CD4-positive, alpha-beta memory T cell (primary cell): ENCODE measurements at regions not wholly inside any gene's neighbourhood (a gene's known extent, or its start where the extent isn't known, plus 50 kb on each side); places are given as distances from the start of the nearest gene placed in this dataset.
"Not testable (repeated sequence)": the region's sequence is repeated elsewhere in the genome, so short reads cannot be mapped to it uniquely, and the experiment has no call there.

ENCODE experiments used
- CTCF ChIA-PET: fragments of 350-600 bp; sonication (Branson Sonifier 250); formaldehyde crosslinking; loops from one replicate; lab custom pipeline; 2021; ENCODE audit warnings: inconsistent platforms; ENCODE audit not compliant: partially characterized antibody; lab: Charles Lee
- POLR2A ChIA-PET: fragments of 350-600 bp; sonication (Branson Sonifier 250); formaldehyde crosslinking; loops from one replicate; lab custom pipeline; 2021; ENCODE audit not compliant: partially characterized antibody; lab: Charles Lee
- DNase-seq, 5 donors: peaks; one replicate each; pipeline versions ENCODE4 v3.0.0 to v3.0.0-alpha.2; 2020 to 2022; ENCODE audit warnings: mixed read lengths in 1 of 5
- H3K27ac ChIP-seq: one replicate; pipeline ENCODE4 v1.7.0; 2013; ENCODE audit warnings: low read depth, low read length
- H3K27me3 ChIP-seq: 2 replicates; pipeline ENCODE4 v1.7.0; 2013; ENCODE audit warnings: mild to moderate bottlenecking, low read length, moderate library complexity; ENCODE audit not compliant: insufficient read depth
- H3K36me3 ChIP-seq: 2 replicates; pipeline ENCODE4 v1.7.0; 2013; ENCODE audit warnings: mild to moderate bottlenecking, low read length, moderate library complexity; ENCODE audit not compliant: insufficient read depth
- H3K4me1 ChIP-seq: 2 replicates; pipeline ENCODE4 v1.7.0; 2013; ENCODE audit warnings: mild to moderate bottlenecking, low read length, moderate library complexity; ENCODE audit not compliant: insufficient read depth
- H3K4me3 ChIP-seq, 2 donors: one replicate each; pipeline ENCODE4 v1.7.0; 2013; ENCODE audit warnings: low read length in 2 of 2, mild to moderate bottlenecking in 1 of 2
- H3K9me3 ChIP-seq, 2 donors: one replicate each; pipeline ENCODE4 v1.7.0; 2013; ENCODE audit warnings: low read length in 2 of 2, control low read depth in 1 of 2; ENCODE audit not compliant: control insufficient read depth in 1 of 2
- H3K27ac Mint-ChIP-seq, 7 donors: one replicate each; pipeline ENCODE4 v1.8.0; 2020 to 2021; ENCODE audit warnings: mixed read lengths in 7 of 7, mild to moderate bottlenecking in 6 of 7, inconsistent platforms in 3 of 7, moderate library complexity in 3 of 7
- H3K27me3 Mint-ChIP-seq, 2 donors: one replicate each; pipeline ENCODE4 v1.8.0; 2020 to 2021; ENCODE audit warnings: mixed read lengths in 2 of 2
- H3K36me3 Mint-ChIP-seq, 2 donors: one replicate each; pipeline ENCODE4 v1.8.0; 2020 to 2021; ENCODE audit warnings: mixed read lengths in 2 of 2, inconsistent platforms in 1 of 2, mild to moderate bottlenecking in 1 of 2
- H3K4me1 Mint-ChIP-seq, 4 donors: one replicate each; pipeline ENCODE4 v1.8.0; 2020 to 2021; ENCODE audit warnings: mixed read lengths in 4 of 4, mild to moderate bottlenecking in 1 of 4
- H3K4me3 Mint-ChIP-seq, 8 donors: one replicate each; pipeline ENCODE4 v1.8.0; 2020 to 2021; ENCODE audit warnings: mixed read lengths in 8 of 8, mild to moderate bottlenecking in 7 of 8, moderate library complexity in 6 of 8, inconsistent platforms in 3 of 8
- H3K9me3 Mint-ChIP-seq, 8 donors: one replicate each; pipeline ENCODE4 v1.8.0; 2020 to 2021; ENCODE audit warnings: mixed read lengths in 8 of 8, mild to moderate bottlenecking in 5 of 8, inconsistent platforms in 3 of 8, moderate library complexity in 1 of 8
- intact Hi-C: fragments of 100-400 bp; cut with micrococcal nuclease; formaldehyde crosslinking; loops from one replicate; pipeline ENCODE4 v1.15.1; 2023

GRCh38 chr3:144900366-144900765 is 928.7 kb downstream of the DIPK2A start:
- intact Hi-C loops: no loop called here
- H3K4me1 ChIP-seq: no peaks in the 10 kb centered on the region
- no peaks in the 10 kb centered on the region for H3K36me3 ChIP-seq
- H3K36me3 Mint-ChIP-seq: no peaks in the 10 kb centered on the region
- no peak overlapping the region for H3K4me3 Mint-ChIP-seq
- no peak overlapping the region for H3K27ac Mint-ChIP-seq
- no peak overlapping the region for H3K27ac ChIP-seq
- POLR2A ChIA-PET: no interaction called here
- no peaks in the 10 kb centered on the region for H3K27me3 Mint-ChIP-seq
- peaks cover 0 to 14% (median 8%) of the 10 kb centered on the region in 8 donors for H3K9me3 Mint-ChIP-seq
- H3K4me3 ChIP-seq: no peak overlapping the region
- no peaks in the 10 kb centered on the region for H3K9me3 ChIP-seq
- no peaks in the 10 kb centered on the region for H3K27me3 ChIP-seq
- CTCF ChIA-PET: no interaction called here
- DNase-seq: no peak
- H3K4me1 Mint-ChIP-seq: no peaks in the 10 kb centered on the region

DNA sequence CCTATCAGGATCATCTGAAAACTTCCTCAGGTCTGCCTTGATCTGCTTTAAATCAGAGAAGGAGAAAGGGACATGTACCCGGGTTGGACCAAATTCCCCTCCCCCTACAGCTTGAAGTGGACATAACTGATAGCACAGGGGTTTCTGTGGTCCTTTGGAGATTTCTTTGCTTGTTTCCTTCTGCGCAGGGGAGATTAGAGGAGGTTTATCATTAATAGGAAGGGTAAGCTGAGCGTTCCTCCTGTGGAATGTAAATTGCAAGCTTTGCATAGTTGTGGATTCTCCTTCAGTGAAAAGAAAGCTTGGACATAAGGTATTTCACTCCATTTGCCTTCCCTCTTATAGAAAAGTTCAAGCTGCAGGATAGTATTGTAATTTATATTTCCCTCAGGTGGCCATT is 936.0 kb downstream of the DIPK2A start:
- POLR2A ChIA-PET, DNase-seq, H3K36me3 Mint-ChIP-seq, H3K4me1 Mint-ChIP-seq, H3K9me3 ChIP-seq, H3K4me3 ChIP-seq, H3K4me3 Mint-ChIP-seq, H3K27me3 ChIP-seq, intact Hi-C loops, CTCF ChIA-PET, H3K27ac Mint-ChIP-seq, H3K27me3 Mint-ChIP-seq, H3K27ac ChIP-seq, H3K4me1 ChIP-seq, H3K36me3 ChIP-seq: not testable (repeated sequence)
- H3K9me3 Mint-ChIP-seq: peaks cover 2 to 28% (median 16%) of the 10 kb centered on the region in 8 donors

DNA sequence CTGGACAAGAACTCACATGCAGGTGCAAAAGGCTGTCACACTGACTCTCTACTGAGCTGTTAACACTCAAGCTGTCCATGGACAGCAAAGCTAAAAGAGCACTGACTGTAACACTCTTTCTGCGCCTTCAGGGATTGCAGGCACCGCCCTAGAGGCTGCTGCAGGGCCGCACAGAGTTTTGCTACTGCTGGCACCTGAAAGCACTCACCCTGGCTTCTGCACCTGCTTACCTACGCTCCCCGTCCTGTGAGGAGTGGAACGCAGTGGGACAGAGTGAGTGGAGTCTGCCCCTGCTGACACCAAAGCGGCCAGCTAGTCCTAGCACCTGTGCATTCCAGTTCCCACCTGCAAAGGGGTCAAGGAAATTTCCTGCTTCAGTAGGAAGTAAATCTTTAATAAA is 941.3 kb downstream of the DIPK2A start:
- H3K4me1 Mint-ChIP-seq: no peaks in the 10 kb centered on the region
- no peaks in the 10 kb centered on the region for H3K9me3 ChIP-seq
- no peak for DNase-seq
- no peaks in the 10 kb centered on the region for H3K36me3 Mint-ChIP-seq
- ChIA-PET POLR2A (no interaction called here), CTCF (no interaction called here)
- H3K27ac ChIP-seq: no peak overlapping the region
- no peak overlapping the region for H3K27ac Mint-ChIP-seq
- H3K4me3 Mint-ChIP-seq: no peak overlapping the region
- H3K9me3 Mint-ChIP-seq: peaks cover 0 to 17% (median 6%) of the 10 kb centered on the region in 8 donors
- no peaks in the 10 kb centered on the region for H3K27me3 ChIP-seq
- no peaks in the 10 kb centered on the region for H3K27me3 Mint-ChIP-seq
- no peak overlapping the region for H3K4me3 ChIP-seq
- no peaks in the 10 kb centered on the region for H3K4me1 ChIP-seq
- no peaks in the 10 kb centered on the region for H3K36me3 ChIP-seq
- intact Hi-C loops: no loop called here

DNA sequence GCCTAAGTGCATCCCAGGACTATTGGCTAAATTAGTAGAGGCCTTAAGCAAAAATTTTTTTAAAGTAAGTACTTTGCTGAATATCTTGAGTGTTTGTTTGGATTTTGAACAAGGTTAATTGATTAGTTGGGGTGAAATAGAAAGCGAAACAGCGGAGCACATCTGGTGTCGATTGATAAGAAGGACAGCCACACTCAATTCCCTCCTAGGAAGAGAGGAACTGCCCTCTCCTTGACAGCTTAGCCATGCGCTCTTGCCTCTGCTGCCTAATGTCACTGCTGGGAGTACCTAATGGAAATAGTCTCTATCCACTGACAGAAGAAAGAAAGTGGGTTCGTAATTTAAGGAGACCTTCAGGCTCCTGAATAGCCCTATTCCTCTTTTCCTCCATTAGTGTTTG is 943.6 kb downstream of the DIPK2A start:
- Mint-ChIP-seq H3K9me3 (peaks cover 0 to 13% (median 3%) of the 10 kb centered on the region in 8 donors), H3K4me1 (no peaks in the 10 kb centered on the region), H3K27me3 (no peaks in the 10 kb centered on the region), H3K27ac (no peak overlapping the region), H3K36me3 (no peaks in the 10 kb centered on the region), H3K4me3 (no peak overlapping the region)
- POLR2A ChIA-PET: no interaction called here
- H3K9me3 ChIP-seq: no peaks in the 10 kb centered on the region
- no peaks in the 10 kb centered on the region for H3K36me3 ChIP-seq
- H3K4me3 ChIP-seq: no peak overlapping the region
- no peak overlapping the region for H3K27ac ChIP-seq
- DNase-seq: no peak
- CTCF ChIA-PET: no interaction called here
- no peaks in the 10 kb centered on the region for H3K27me3 ChIP-seq
- no peaks in the 10 kb centered on the region for H3K4me1 ChIP-seq
- intact Hi-C loops: no loop called here

- H3K9me3 ChIP-seq: no peaks in the 10 kb centered on the region
- intact Hi-C loops: no loop called here
- H3K27me3 ChIP-seq: no peaks in the 10 kb centered on the region
- Mint-ChIP-seq H3K36me3 (no peaks in the 10 kb centered on the region), H3K4me3 (no peak overlapping the region), H3K4me1 (no peaks in the 10 kb centered on the region), H3K27me3 (no peaks in the 10 kb centered on the region), H3K9me3 (peaks cover 0 to 6% (median 0%) of the 10 kb centered on the region in 8 donors), H3K27ac (no peak overlapping the region)
- no peak overlapping the region for H3K4me3 ChIP-seq
- no peak for DNase-seq
- ChIA-PET CTCF (no interaction called here), POLR2A (no interaction called here)
- H3K27ac ChIP-seq: no peak overlapping the region
- no peaks in the 10 kb centered on the region for H3K4me1 ChIP-seq
- no peaks in the 10 kb centered on the region for H3K36me3 ChIP-seq
Measured at GRCh38 chr3:144921710-144922109, 950.1 kb downstream of the DIPK2A start.

GRCh38 chr3:144923046-144923775 is 951.6 kb downstream of the DIPK2A start:
- Histone ChIP-seq H3K9me3 (no peaks in the 10 kb centered on the region), H3K27me3 (no peaks in the 10 kb centered on the region), H3K36me3 (no peaks in the 10 kb centered on the region), H3K4me3 (no peak overlapping the region), H3K27ac (no peak overlapping the region), H3K4me1 (no peaks in the 10 kb centered on the region)
- DNase-seq: no peak
- POLR2A ChIA-PET: no interaction called here
- Mint-ChIP-seq H3K36me3 (no peaks in the 10 kb centered on the region), H3K27me3 (no peaks in the 10 kb centered on the region), H3K4me1 (no peaks in the 10 kb centered on the region), H3K4me3 (no peak overlapping the region), H3K27ac (no peak overlapping the region), H3K9me3 (peaks cover 0 to 6% (median 0%) of the 10 kb centered on the region in 8 donors)
- intact Hi-C loops: no loop called here
- CTCF ChIA-PET: no interaction called here

- CTCF ChIA-PET: no interaction called here
Measured at GRCh38 chr3:144930431-144930830, 958.8 kb downstream of the DIPK2A start.

More at GRCh38 chr3:144930431-144930830, 958.8 kb downstream of the DIPK2A start:
- Histone ChIP-seq H3K4me1 (no peaks in the 10 kb centered on the region), H3K36me3 (no peaks in the 10 kb centered on the region), H3K27ac (no peak overlapping the region), H3K4me3 (no peak overlapping the region), H3K27me3 (no peaks in the 10 kb centered on the region), H3K9me3 (no peaks in the 10 kb centered on the region)
- H3K9me3 Mint-ChIP-seq: peaks cover 0 to 15% (median 3%) of the 10 kb centered on the region in 8 donors
- H3K4me1 Mint-ChIP-seq: no peaks in the 10 kb centered on the region
- H3K4me3 Mint-ChIP-seq: no peak overlapping the region
- H3K36me3 Mint-ChIP-seq: no peaks in the 10 kb centered on the region
- H3K27me3 Mint-ChIP-seq: no peaks in the 10 kb centered on the region
- intact Hi-C loops: no loop called here
- POLR2A ChIA-PET: no interaction called here
- DNase-seq: no peak
- no peak overlapping the region for H3K27ac Mint-ChIP-seq
